HG02970 (cell line): ENCODE measurements at regions not wholly inside any gene's neighbourhood (a gene's known extent, or its start where the extent isn't known, plus 50 kb on each side); places are given as distances from the start of the nearest gene placed in this dataset.

Experiments used
- ATAC-seq: cut with Tn5 transposase; IDR thresholded peaks from one replicate; pipeline ENCODE4 v1.9.1; 2021; ENCODE audit warnings: mild to moderate bottlenecking, moderate library complexity, moderate number of reproducible peaks; ENCODE audit not compliant: unreplicated experiment, low FRiP score

- ATAC-seq, result no peak
Measured at GRCh38 chr4:59223292-59223941, 1976.7 kb upstream of the ADGRL3 start.

DNA sequence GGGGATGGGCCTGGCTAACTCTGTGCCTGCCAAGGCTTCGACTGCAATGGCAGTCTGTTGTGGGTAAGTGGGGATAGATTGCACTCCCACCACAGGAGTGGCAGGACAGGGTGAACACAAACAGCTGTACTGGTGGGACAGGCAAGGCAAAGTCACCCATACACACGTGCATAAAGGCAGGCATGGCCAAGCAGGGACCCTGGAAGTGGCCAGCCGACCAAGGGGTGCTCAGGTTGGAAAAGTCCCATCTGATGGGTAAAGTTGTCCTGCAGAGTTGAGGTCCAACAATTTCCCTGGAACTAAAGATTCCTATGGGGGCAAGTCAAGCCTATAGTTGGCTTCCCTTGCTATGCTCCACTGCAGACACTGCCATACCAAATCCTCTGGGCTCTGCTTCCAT is 1961.9 kb upstream of the ADGRL3 start:
- ATAC-seq, result no peak

GRCh38 chr4:59240011-59240410 is 1960.1 kb upstream of the ADGRL3 start:
- ATAC-seq, result no peak

GRCh38 chr4:59243038-59243437 is 1957.1 kb upstream of the ADGRL3 start:
- ATAC-seq, result no peak

- no peak for ATAC-seq
Measured at GRCh38 chr4:59247032-59247431, 1953.1 kb upstream of the ADGRL3 start.

- no peak for ATAC-seq
Measured at GRCh38 chr4:59248313-59248712, 1951.8 kb upstream of the ADGRL3 start.

GRCh38 chr4:59249110-59249509 is 1951.0 kb upstream of the ADGRL3 start:
- no peak for ATAC-seq

DNA sequence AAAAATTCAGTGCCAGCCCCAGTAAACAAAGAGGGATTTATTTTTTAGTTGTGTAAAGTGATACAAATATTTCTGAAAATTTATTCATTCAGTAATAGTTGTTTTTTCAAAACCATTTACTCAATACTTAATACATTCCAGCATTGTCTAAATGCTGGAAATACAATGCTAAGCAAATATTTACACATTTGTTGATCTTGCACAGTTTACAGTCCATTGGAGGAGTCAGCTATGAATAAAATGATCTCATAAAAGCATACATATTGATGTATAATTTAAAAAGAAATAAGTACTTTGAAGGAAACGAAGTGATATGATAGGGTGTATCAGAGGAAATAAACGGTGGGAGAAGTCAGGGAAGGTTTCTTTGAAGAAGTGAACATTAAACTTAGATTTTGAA is 1942.1 kb upstream of the ADGRL3 start:
- ATAC-seq, result no peak

GRCh38 chr4:59307609-59308008 is 1892.5 kb upstream of the ADGRL3 start:
- no peak for ATAC-seq

DNA sequence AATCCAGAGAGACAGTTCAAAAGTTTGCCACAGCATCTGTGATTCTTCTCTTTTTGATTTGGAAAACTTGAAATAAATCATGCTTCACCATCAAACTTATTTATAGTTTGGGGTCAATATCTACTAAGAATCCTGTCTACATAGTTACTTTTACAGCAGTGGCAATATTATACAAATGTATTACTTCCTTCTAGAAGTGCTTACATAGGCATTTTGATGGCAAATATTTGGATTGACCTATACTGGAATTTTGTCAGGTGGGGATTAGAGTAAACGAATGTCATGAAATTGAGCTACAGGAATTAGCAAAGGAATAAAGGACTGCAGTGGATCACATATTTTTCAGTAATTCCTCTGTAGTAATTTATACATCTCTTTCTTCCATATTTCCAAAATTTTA is 1885.5 kb upstream of the ADGRL3 start:
- ATAC-seq, result no peak

- no peak for ATAC-seq
Measured at GRCh38 chr4:59339631-59340030, 1860.5 kb upstream of the ADGRL3 start.

DNA sequence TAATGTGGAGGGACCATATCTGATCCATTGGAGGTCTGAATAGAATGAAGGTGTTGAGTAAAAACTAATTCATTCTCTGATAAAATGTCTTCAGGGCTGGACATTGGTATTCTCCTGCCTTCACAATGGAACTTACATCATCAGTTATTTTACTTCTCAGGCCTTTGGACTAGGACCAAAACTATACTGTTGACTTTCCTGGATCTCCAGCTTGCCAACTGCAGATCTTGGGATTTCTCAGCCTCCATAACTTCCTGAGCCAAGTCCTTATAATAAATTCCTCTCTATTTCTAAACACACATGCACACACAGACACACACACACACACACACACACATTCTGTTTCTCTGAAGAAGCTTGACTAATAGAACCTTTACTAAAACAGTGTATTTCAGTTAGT is 1858.6 kb upstream of the ADGRL3 start:
- no peak for ATAC-seq

DNA sequence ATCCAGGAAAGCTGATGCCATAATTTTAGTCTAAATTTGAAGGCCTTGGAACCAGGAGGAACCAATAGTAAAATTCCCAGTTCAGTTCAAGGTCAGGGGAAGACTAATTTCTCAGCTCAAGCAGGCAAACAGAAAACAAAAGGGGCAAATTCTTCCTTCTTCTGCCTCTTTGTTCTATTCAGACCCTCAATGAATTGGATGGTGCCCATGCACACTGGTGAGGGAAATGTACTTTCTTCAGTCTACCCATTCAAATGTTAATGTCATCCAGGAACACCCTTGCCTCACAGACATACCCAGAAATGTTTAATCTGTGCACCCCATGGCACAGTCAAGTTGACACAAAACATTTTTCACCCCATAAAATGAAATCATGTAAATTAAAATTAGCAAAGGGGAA is 1851.2 kb upstream of the ADGRL3 start:
- ATAC-seq, result no peak

DNA sequence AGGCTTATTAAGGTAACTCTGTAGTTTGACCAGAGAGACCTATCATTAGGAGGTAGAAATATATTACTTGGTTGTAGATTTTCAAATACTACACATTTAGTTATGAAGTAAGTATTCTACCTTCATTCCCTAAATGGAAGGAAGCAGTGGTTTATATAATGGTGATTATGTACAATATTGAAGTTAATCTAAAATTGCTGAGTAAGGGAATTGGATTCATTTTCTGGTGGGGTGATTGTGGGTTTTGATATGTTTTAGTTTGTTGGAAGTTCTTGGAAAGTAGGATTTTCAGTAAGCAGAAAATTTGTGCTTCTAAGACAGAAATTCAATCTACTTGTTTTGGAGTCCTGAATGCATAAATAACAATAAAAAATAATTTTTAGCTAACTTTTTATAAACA is 1830.9 kb upstream of the ADGRL3 start:
- no peak for ATAC-seq

DNA sequence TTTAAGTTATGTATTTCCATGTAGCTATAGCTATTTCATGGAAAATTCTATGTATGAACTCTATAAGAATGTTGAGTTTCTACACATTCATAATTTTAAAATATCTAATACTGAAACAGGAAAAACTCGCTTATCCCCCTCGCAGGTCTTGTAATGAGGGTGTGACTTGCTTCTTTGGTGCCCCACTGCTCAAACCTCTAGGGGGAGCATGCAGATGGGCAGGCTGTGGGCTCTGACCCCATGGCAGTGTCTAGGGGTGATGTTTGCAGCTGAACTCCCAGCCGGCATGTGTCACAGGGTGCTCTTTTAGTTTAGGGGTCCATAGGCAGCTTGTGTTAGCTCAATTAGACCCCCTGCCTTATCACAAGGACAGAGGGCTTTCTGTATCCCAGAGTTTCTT is 1825.7 kb upstream of the ADGRL3 start:
- ATAC-seq, result no peak

- no peak for ATAC-seq
Measured at GRCh38 chr4:59380841-59381366, 1819.2 kb upstream of the ADGRL3 start.

DNA sequence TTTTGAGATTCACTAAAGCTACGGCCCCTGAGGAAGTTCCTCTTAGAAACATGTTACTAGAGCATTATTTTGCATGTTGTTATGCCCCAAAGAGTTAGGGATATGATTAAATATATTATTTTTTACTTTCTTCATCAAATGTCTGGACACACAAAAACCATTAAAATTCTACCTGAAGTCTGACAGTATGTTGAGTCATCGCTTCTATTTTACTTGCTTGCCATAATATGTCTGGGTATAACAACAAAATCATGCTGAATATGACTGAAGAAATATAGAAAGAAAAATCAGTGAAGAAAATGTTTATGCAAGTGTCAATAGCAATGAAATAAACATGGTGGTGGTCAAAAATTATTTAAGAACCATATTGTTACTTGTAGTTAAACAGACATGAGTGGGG is 1818.5 kb upstream of the ADGRL3 start:
- no peak for ATAC-seq

DNA sequence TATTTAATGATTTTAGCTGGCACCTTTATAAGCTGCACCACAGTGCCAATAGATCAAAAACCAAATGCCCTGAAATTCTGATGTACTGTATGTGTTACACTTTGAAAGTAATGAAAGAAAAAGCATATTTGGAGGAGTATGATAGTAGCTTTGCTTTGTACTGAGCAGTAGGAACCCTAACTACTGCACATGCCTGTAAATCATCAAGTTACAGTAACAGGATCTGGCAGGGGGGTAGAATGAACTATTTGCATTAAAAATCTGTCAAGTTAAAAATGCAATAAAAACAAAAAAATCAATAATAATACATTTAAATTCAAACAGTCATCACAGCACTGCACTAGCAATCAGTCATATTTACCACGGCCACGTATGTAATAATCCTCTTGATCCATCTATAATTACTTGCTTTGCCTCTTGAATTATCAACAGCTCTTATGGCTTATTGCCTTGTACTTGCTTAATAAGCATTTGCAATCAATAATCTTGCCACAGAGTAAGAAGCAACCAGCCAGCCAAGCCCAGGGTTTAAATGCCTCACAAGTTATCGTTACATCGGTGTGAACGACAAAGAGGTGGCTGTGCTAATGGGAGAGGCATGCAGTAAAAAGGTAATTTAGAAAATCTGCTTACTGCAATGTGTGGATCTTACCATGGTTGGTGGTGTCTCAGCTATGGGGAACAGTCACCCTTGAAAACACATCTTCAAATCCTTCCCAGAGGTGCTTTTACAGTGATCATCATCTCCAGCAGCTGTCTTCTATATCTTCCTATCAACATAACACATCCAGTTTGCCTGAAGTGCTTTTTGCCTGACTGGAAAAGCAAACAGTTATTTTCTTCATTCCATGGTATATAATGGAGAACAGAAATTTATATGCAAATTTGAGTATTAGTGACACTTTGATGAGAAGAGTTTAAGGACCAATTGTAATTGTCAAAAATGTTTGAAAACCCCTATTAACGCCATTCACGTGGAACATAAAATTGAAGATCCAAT is 1812.1 kb upstream of the ADGRL3 start:
- no peak for ATAC-seq

DNA sequence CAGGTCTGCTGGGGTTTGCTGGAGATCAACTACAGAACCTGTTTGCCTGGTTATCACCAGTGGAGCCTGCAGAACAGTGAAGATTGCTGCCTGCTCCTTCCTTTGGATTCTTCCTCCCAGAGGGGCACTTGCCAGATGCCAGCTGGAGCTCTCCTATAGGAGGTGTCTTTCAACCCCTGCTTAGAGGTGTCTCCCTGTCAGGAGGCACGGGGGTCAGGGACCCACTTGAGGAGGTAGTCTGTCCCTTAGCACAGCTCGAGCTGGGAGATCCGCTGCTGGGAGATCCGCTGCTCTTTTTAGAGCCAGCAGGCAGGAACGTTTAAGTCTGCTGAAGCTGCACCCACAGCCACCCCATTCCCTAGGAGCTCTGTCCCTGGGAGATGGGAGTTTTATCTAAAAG is 1806.3 kb upstream of the ADGRL3 start:
- no peak for ATAC-seq

- no peak for ATAC-seq
Measured at GRCh38 chr4:59400334-59400733, 1799.8 kb upstream of the ADGRL3 start.

DNA sequence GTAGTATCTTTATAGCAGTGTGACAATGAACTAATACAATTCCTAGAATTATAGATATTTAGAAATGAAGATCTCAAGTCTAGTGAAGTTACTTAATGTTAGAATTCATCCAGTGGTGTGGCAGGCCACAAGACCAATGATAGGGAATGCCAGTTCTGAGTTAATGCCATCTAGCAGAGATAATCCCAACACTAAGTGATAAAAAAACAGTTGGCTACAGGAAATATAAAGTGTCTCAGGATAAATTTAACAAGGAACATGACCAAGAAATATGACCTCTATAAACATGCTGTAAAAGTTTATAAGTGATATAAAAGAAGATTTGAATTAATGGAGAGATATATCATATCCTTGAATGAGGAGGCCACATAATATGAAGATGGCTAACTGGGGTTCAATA is 1790.5 kb upstream of the ADGRL3 start:
- ATAC-seq, result no peak

DNA sequence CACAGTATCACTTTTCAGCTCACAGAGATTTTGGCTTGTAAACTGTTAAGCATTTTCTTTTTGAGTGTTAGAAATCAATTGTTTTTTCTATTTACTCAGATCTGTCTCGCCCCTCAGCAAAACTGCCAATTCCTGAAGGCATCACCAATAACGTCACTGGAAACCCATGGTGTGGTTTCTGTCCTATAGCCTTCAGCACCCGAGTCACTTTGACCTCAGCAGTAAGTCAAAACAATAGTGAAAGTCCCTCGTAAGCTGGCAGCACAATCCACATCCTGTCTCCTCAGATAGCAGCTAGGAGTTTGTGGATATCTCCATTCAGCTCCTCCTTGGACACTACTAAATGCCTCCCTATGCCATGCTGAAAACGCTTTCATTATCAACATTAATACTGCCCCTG is 1787.4 kb upstream of the ADGRL3 start:
- no peak for ATAC-seq
